ENCODE measurements at regions not wholly inside any gene's neighbourhood (a gene's known extent, or its start where the extent isn't known, plus 50 kb on each side); places are given as distances from the start of the nearest gene placed in this dataset.
"Not testable (repeated sequence)": the region's sequence is repeated elsewhere in the genome, so short reads cannot be mapped to it uniquely, and the experiment has no call there.

DNA sequence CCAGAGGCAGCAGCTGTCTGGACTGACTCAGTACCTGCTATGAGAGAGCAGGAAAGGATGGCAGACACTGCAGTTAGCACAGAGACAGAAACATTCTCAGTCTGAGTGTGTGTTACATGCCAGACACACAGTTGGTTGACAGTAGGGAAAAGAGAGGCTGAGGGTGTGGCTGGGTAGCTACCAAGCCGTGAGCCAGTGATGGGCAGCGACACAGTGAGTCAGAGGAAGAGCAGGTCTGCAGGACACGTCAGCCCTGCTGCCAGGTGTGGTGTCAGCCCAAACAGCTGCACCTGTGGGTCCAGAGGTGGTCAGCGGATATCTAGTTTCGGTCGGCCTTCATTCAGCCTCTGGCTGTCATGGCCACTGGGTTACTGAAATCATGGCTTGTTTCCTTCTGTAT is 124.4 kb upstream of the SPATA31A3 start:
- not testable (repeated sequence) for TF ChIP-seq CTCF (IDR thresholded peaks at IDR 0.05; ENCODE audit: poor library complexity); EZH2phosphoT487 (IDR thresholded peaks at IDR 0.05; ENCODE audit: low read depth, severe bottlenecking, unreplicated experiment); EZH2 (IDR thresholded peaks at IDR 0.05; ENCODE audit: borderline replicate concordance)
